Adrenal gland (tissue), 9 donors: ENCODE measurements at regions not wholly inside any gene's neighbourhood (a gene's known extent, or its start where the extent isn't known, plus 50 kb on each side); places are given as distances from the start of the nearest gene placed in this dataset.

Source experiments
- DNase-seq, 7 donors: peaks; one replicate each; pipeline ENCODE4 v3.0.0-alpha.2; 2019 to 2020
- H3K27ac ChIP-seq, 5 donors: fragments of 200-600 bp; sonication (generic) in 4 of 5; 1 replicate in 3 of 5; 2 replicates in 2 of 5; pipeline versions ENCODE4 v1.5.1 to v1.8.0; 2016 to 2020; ENCODE audit warnings: mild to moderate bottlenecking in 1 of 5
- H3K27me3 ChIP-seq: fragments of 200-600 bp; 2 replicates; pipeline ENCODE4 v1.8.0; 2021
- H3K36me3 ChIP-seq, 2 donors: fragments of 200-600 bp; replicated peaks in 1 of 2; 1 replicate in 1 of 2; 2 replicates in 1 of 2; pipeline versions ENCODE4 v1.5.1 to v1.8.0; 2018 to 2022
- H3K4me1 ChIP-seq, 2 donors: fragments of 200-600 bp; replicated peaks in 1 of 2; 1 replicate in 1 of 2; 2 replicates in 1 of 2; pipeline versions ENCODE4 v1.5.1 to v1.8.0; 2018 to 2021
- H3K4me3 ChIP-seq, 4 donors: fragments of 200-600 bp; sonication (generic) in 3 of 4; one replicate each; pipeline ENCODE4 v1.5.1; 2016 to 2018
- H3K9me3 ChIP-seq, 3 donors: fragments of 200-600 bp; sonication (generic) in 1 of 3; replicated peaks in 1 of 3; 1 replicate in 2 of 3; 2 replicates in 1 of 3; pipeline versions ENCODE4 v1.5.1 to v1.8.0; 2016 to 2021
- CTCF ChIP-seq, 6 experiments: fragments of 450-650 bp in 4 of 6; fragments of 200-600 bp in 2 of 6; sonication (generic) in 1 of 6; IDR thresholded peaks; 1 replicate in 5 of 6; 2 replicates in 1 of 6; pipeline versions ENCODE4 v1.5.1 to v1.8.0; 2016 to 2021; ENCODE audit warnings: antibody characterized with exemption in 6 of 6, mild to moderate bottlenecking in 2 of 6, moderate library complexity in 1 of 6
- POLR2A ChIP-seq, 2 donors: fragments of 450-650 bp; IDR thresholded peaks; one replicate each; pipeline ENCODE4 v1.6.1; 2017; ENCODE audit warnings: antibody characterized with exemption in 2 of 2, mild to moderate bottlenecking in 2 of 2, moderate library complexity in 1 of 2
- WGBS, 4 donors: extraction: QIAGEN DNeasy Blood & Tissue Kit in 2 of 4; methylation state at CpG; one replicate each; pipeline versions ENCODE4 v1.1.5 to v1.1.7; 2013 to 2017; 5-methylcytosine and 5-hydroxymethylcytosine counted together
- intact Hi-C, 2 donors: fragments of 100-400 bp; cut with DNase I; formaldehyde crosslinking; loops; one replicate each; pipeline versions ENCODE4 v1.14.1 to v1.15.0; 2022 to 2023
- donor health status: healthy with polysubstance abuse.
- donor health status: Bipolar disorder and iron deficiency.
- donor health status: DM: yes; HTN: yes; CAD: no.
- donor health status: DM: no; HTN: no; CAD: no.
- donor health status: DM: no; HTN: no; CAD: no.

GRCh38 chr14:34069854-34070582 lies 119.1 kb upstream of the EGLN3 start:
- no peak for DNase-seq
- WGBS, 4 donors: 49 to 69% (median 65%) methylated on average over 3 of the region's 3 CpGs
- Histone ChIP-seq H3K4me3 (no peak overlapping the region), H3K9me3 (no peaks in the 10 kb centered on the region), H3K27me3 (no peaks in the 10 kb centered on the region), H3K36me3 (no peaks in the 10 kb centered on the region), H3K4me1 (no peaks in the 10 kb centered on the region), H3K27ac (no peak overlapping the region)
- TF ChIP-seq POLR2A (IDR thresholded peaks at IDR 0.05) (no peak), CTCF (IDR thresholded peaks at IDR 0.05) (no peak)
- intact Hi-C loops: no loop called here

- Histone ChIP-seq H3K4me1 (no peaks in the 10 kb centered on the region), H3K27me3 (no peaks in the 10 kb centered on the region), H3K27ac (no peak overlapping the region), H3K36me3 (no peaks in the 10 kb centered on the region), H3K4me3 (no peak overlapping the region), H3K9me3 (no peaks in the 10 kb centered on the region)
- no peak for TF ChIP-seq POLR2A (IDR thresholded peaks at IDR 0.05)
- no peak for TF ChIP-seq CTCF (IDR thresholded peaks at IDR 0.05)
- 74 to 84% (median 77%) methylated on average over 3 of the region's 3 CpGs for WGBS, 4 donors
- no peak for DNase-seq
- intact Hi-C loops: no loop called here
Measured at GRCh38 chr14:34067587-34067986, 116.7 kb upstream of the EGLN3 start.

- no peak overlapping the region for H3K27ac ChIP-seq
- intact Hi-C loops: no loop called here
Measured at GRCh38 chr14:34065690-34066391, 115.0 kb upstream of the EGLN3 start.

More at GRCh38 chr14:34065690-34066391, 115.0 kb upstream of the EGLN3 start:
- no peaks in the 10 kb centered on the region for H3K36me3 ChIP-seq
- TF ChIP-seq CTCF (IDR thresholded peaks at IDR 0.05) (no peak), POLR2A (IDR thresholded peaks at IDR 0.05) (no peak)
- H3K9me3 ChIP-seq: no peaks in the 10 kb centered on the region
- no peaks in the 10 kb centered on the region for H3K4me1 ChIP-seq
- 80 to 88% (median 87%) methylated on average over 4 of the region's 4 CpGs for WGBS, 4 donors
- DNase-seq: no peak
- H3K27me3 ChIP-seq: no peaks in the 10 kb centered on the region
- H3K4me3 ChIP-seq: no peak overlapping the region
